Neural progenitor cell (in vitro differentiated cells): ENCODE measurements at regions not wholly inside any gene's neighbourhood (a gene's known extent, or its start where the extent isn't known, plus 50 kb on each side); places are given as distances from the start of the nearest gene placed in this dataset.

Experiments
- DNase-seq: peaks from one replicate; pipeline ENCODE4 v3.0.0-alpha.2; 2016; ENCODE audit warnings: low spot score
- H2AFZ ChIP-seq: fragments of 200-600 bp; sonication (generic); replicated peaks from 2 replicates; pipeline ENCODE4 v1.6.1; 2016; ENCODE audit warnings: antibody characterized with exemption
- H3F3A ChIP-seq: fragments of 200-600 bp; sonication (generic); 2 replicates; pipeline ENCODE4 v1.6.1; 2016; ENCODE audit warnings: antibody characterized with exemption, low read depth
- H3K27ac ChIP-seq: fragments of 200-600 bp; sonication (generic); 2 replicates; pipeline ENCODE4 v1.5.1; 2016; ENCODE audit warnings: mild to moderate bottlenecking
- H3K27me3 ChIP-seq: fragments of 200-600 bp; sonication (generic); 2 replicates; pipeline ENCODE4 v1.6.1; 2016; ENCODE audit warnings: mild to moderate bottlenecking, moderate library complexity
- H3K36me3 ChIP-seq: fragments of 200-600 bp; sonication (generic); 2 replicates; pipeline ENCODE4 v1.5.1; 2016
- H3K4me1 ChIP-seq: fragments of 200-600 bp; sonication (generic); 2 replicates; pipeline ENCODE4 v1.6.1; 2016; ENCODE audit warnings: mixed run types
- H3K4me2 ChIP-seq: fragments of 200-600 bp; sonication (generic); 2 replicates; pipeline ENCODE4 v1.6.1; 2016
- H3K4me3 ChIP-seq: fragments of 200-600 bp; sonication (generic); 2 replicates; pipeline ENCODE4 v1.5.1; 2016
- H3K79me2 ChIP-seq: fragments of 200-600 bp; sonication (generic); 2 replicates; pipeline ENCODE4 v1.6.1; 2016; ENCODE audit warnings: low read depth
- H3K9ac ChIP-seq: fragments of 200-600 bp; sonication (generic); 2 replicates; pipeline ENCODE4 v1.6.1; 2016
- H3K9me3 ChIP-seq: fragments of 200-600 bp; sonication (generic); 2 replicates; pipeline ENCODE4 v1.5.1; 2016; ENCODE audit warnings: low read depth
- H4K20me1 ChIP-seq: fragments of 200-600 bp; sonication (generic); 2 replicates; pipeline ENCODE4 v1.6.1; 2016; ENCODE audit warnings: low read depth
- H3K27ac Mint-ChIP-seq: 3 replicates; pipeline ENCODE4 v1.8.0; 2021; ENCODE audit warnings: mixed read lengths
- H3K27me3 Mint-ChIP-seq: 2 replicates; pipeline ENCODE4 v1.8.0; 2022; ENCODE audit warnings: low read depth, mild to moderate bottlenecking, inconsistent platforms, moderate library complexity, mixed read lengths; ENCODE audit not compliant: insufficient read depth
- H3K36me3 Mint-ChIP-seq: 3 replicates; pipeline ENCODE4 v1.8.0; 2021; ENCODE audit warnings: mixed read lengths
- H3K4me1 Mint-ChIP-seq: 3 replicates; pipeline ENCODE4 v1.8.0; 2021; ENCODE audit warnings: mixed read lengths
- H3K4me3 Mint-ChIP-seq: 3 replicates; pipeline ENCODE4 v1.8.0; 2021; ENCODE audit warnings: mild to moderate bottlenecking, moderate library complexity, mixed read lengths
- H3K9me3 Mint-ChIP-seq: 3 replicates; pipeline ENCODE4 v1.8.0; 2020; ENCODE audit warnings: mixed read lengths
- EZH2 ChIP-seq: fragments of 200-600 bp; sonication (generic); IDR thresholded peaks from 2 replicates; pipeline ENCODE4 v1.6.1; 2017; ENCODE audit warnings: antibody characterized with exemption, mild to moderate bottlenecking, moderate library complexity
- EZH2phosphoT487 ChIP-seq: fragments of 200-600 bp; sonication (generic); IDR thresholded peaks from 2 replicates; pipeline ENCODE4 v1.6.1; 2017; ENCODE audit warnings: antibody characterized with exemption
- TF ChIP-seq, protein P1 (sequence below): fragments of 200-600 bp; sonication (generic); IDR thresholded peaks from 2 replicates; pipeline ENCODE4 v1.5.1; 2017; ENCODE audit warnings: antibody characterized with exemption, mild to moderate bottlenecking

DNA sequence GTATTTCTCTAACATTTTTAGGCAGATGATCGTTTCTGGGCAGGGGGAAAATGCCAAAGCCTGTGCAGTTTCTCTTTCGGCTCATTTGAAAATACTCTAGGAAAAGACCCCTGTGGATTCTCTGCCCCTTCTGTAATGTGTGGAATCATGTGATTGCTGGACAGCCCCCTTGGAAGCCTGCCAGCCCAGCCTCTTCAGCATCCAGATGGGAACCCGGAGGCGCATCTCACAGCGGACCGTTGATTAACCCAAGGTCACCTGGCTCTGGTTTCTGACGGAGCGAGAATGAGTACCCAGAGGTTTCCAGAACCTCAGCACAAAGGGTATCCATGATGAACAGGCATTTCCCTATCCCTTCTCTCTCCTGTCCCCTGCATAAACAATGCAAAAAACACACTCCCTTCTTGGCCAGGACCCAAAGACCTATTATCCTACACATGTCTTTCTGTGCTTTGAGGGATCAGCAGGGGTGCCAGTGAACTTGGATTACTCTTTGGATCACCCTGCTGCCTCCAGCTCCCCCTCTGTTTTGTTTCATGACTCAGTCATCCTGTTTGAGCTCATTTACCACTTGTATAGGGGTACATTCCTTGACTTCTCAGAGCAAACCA lies 957.1 kb upstream of the RBFOX1 start:
- H3K4me3 Mint-ChIP-seq: no peak overlapping the region
- H2AFZ ChIP-seq: peak overlapping the region; percentile 19
- no peaks in the 10 kb centered on the region for H3F3A ChIP-seq
- no peaks in the 10 kb centered on the region for H3K79me2 ChIP-seq
- no peaks in the 10 kb centered on the region for H3K36me3 ChIP-seq
- no peak overlapping the region for H3K4me3 ChIP-seq
- TF ChIP-seq, protein P1, sequence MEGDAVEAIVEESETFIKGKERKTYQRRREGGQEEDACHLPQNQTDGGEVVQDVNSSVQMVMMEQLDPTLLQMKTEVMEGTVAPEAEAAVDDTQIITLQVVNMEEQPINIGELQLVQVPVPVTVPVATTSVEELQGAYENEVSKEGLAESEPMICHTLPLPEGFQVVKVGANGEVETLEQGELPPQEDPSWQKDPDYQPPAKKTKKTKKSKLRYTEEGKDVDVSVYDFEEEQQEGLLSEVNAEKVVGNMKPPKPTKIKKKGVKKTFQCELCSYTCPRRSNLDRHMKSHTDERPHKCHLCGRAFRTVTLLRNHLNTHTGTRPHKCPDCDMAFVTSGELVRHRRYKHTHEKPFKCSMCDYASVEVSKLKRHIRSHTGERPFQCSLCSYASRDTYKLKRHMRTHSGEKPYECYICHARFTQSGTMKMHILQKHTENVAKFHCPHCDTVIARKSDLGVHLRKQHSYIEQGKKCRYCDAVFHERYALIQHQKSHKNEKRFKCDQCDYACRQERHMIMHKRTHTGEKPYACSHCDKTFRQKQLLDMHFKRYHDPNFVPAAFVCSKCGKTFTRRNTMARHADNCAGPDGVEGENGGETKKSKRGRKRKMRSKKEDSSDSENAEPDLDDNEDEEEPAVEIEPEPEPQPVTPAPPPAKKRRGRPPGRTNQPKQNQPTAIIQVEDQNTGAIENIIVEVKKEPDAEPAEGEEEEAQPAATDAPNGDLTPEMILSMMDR: no peak
- TF ChIP-seq EZH2phosphoT487 (no peak), EZH2 (no peak)
- no peak overlapping the region for H3K9ac ChIP-seq
- H3K4me2 ChIP-seq: peak overlapping the region; percentile 53
- H3K9me3 ChIP-seq: no peaks in the 10 kb centered on the region
- H3K4me1 ChIP-seq: peaks cover 26% of the 10 kb centered on the region
- H3K27ac Mint-ChIP-seq: no peak overlapping the region
- no peaks in the 10 kb centered on the region for H3K27me3 ChIP-seq
- peaks cover 19% of the 10 kb centered on the region for H3K4me1 Mint-ChIP-seq
- H3K27me3 Mint-ChIP-seq: no peaks in the 10 kb centered on the region
- DNase-seq: no peak
- no peaks in the 10 kb centered on the region for H3K36me3 Mint-ChIP-seq
- H4K20me1 ChIP-seq: no peaks in the 10 kb centered on the region
- no peaks in the 10 kb centered on the region for H3K9me3 Mint-ChIP-seq
- no peak overlapping the region for H3K27ac ChIP-seq

DNA sequence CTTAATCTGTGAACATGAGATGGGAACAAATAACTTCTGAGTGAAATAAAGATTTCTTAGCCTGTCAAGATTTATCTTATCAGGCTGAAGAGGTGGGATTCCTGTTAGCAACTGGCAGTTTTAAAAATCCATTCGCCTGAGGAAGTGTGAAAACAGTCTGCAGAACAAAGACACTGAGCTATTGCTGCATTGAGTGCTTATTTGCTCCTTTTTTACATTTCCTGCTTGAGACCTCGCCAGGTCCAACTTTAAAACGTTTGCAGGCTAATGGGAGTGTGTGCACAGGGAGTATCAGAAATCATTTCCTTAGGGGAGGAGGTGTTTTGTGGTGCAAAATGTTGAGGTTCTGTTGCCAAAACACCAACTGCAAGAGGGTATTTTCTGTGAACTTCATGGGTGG lies 957.8 kb upstream of the RBFOX1 start:
- Mint-ChIP-seq H3K27me3 (no peaks in the 10 kb centered on the region), H3K36me3 (no peaks in the 10 kb centered on the region), H3K4me1 (peaks cover 19% of the 10 kb centered on the region), H3K4me3 (no peak overlapping the region), H3K27ac (peak overlapping the region; percentile 33), H3K9me3 (no peaks in the 10 kb centered on the region)
- H3K4me3 ChIP-seq: no peak overlapping the region
- no peak for DNase-seq
- peak overlapping the region; percentile 53 for H3K4me2 ChIP-seq
- TF ChIP-seq EZH2: no peak
- TF ChIP-seq, protein P1: no peak
- TF ChIP-seq EZH2phosphoT487: no peak
- H3K4me1 ChIP-seq: peaks cover 26% of the 10 kb centered on the region
- no peaks in the 10 kb centered on the region for H3K79me2 ChIP-seq
- no peak overlapping the region for H3K27ac ChIP-seq
- H3K27me3 ChIP-seq: no peaks in the 10 kb centered on the region
- H4K20me1 ChIP-seq: no peaks in the 10 kb centered on the region
- H2AFZ ChIP-seq: peak overlapping the region; percentile 19
- no peak overlapping the region for H3K9ac ChIP-seq
- no peaks in the 10 kb centered on the region for H3K9me3 ChIP-seq
- H3F3A ChIP-seq: no peaks in the 10 kb centered on the region
- H3K36me3 ChIP-seq: no peaks in the 10 kb centered on the region

DNA sequence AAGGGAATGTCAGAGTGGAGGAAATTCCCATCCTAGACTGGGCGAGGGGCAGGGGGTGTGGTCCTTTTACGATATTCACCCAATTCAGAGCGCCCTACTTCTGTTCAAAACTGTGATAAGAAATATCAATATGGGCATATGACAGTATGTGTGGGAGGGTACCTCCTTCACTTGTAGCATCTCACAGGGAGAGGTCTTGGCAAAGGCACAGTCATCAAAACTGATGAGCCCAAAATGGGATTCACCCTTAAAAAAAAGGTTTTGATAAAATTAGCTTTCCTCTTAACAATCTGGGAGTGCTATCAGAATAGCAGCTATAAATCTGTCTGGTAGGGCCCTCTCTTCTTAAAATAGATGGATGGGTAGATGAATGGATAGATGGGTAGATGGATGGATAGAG lies 967.8 kb upstream of the RBFOX1 start:
- Histone ChIP-seq H4K20me1 (no peaks in the 10 kb centered on the region), H3K4me2 (no peak overlapping the region), H2AFZ (no peak overlapping the region), H3K79me2 (no peaks in the 10 kb centered on the region), H3K9me3 (no peaks in the 10 kb centered on the region), H3K36me3 (no peaks in the 10 kb centered on the region), H3K4me3 (no peak overlapping the region), H3F3A (no peaks in the 10 kb centered on the region), H3K27me3 (no peaks in the 10 kb centered on the region), H3K9ac (no peak overlapping the region), H3K27ac (no peak overlapping the region), H3K4me1 (peaks cover 19% of the 10 kb centered on the region)
- no peaks in the 10 kb centered on the region for H3K9me3 Mint-ChIP-seq
- H3K36me3 Mint-ChIP-seq: no peaks in the 10 kb centered on the region
- no peak overlapping the region for H3K27ac Mint-ChIP-seq
- H3K4me1 Mint-ChIP-seq: no peaks in the 10 kb centered on the region
- no peak for DNase-seq
- H3K27me3 Mint-ChIP-seq: peaks cover 2% of the 10 kb centered on the region
- no peak overlapping the region for H3K4me3 Mint-ChIP-seq
- TF ChIP-seq, protein P1: no peak
- TF ChIP-seq EZH2phosphoT487 (no peak), EZH2 (no peak)
